Motor neuron (in vitro differentiated cells): ENCODE measurements at regions not wholly inside any gene's neighbourhood (a gene's known extent, or its start where the extent isn't known, plus 50 kb on each side); places are given as distances from the start of the nearest gene placed in this dataset.
A peak's percentile ranks its signal among the peaks of the same experiment; 100 is the strongest.

ENCODE experiments used
- ATAC-seq, 8 experiments: fragments of 200-7000 bp; cut with Tn5 transposase; replicated peaks in 6 of 8; 2 replicates each; pipeline ENCODE4 v1.8.0; 2021; ENCODE audit warnings: mild to moderate bottlenecking in 8 of 8, moderate library complexity in 8 of 8
- H3K27ac ChIP-seq, 2 donors: fragments of 250-450 bp; sonication (Bioruptor Pico); 2 replicates each; pipeline ENCODE4 v1.9.0; 2021; ENCODE audit warnings: antibody characterized with exemption in 2 of 2, mild to moderate bottlenecking in 2 of 2, moderate library complexity in 1 of 2
- H3K4me1 ChIP-seq, 2 donors: fragments of 250-450 bp; sonication (Bioruptor Pico); replicated peaks in 1 of 2; 2 replicates each; pipeline ENCODE4 v1.6.1; 2021; ENCODE audit warnings: antibody characterized with exemption in 2 of 2, mild to moderate bottlenecking in 2 of 2, moderate library complexity in 1 of 2
- H3K4me3 ChIP-seq, 5 donors: fragments of 250-450 bp; sonication (Bioruptor Pico); 2 replicates each; pipeline ENCODE4 v1.9.0; 2021; ENCODE audit warnings: antibody characterized with exemption in 5 of 5, mild to moderate bottlenecking in 5 of 5, moderate library complexity in 4 of 5
- WGBS, 10 experiments: fragments of 450-650 bp; shearing (Covaris generic); methylation state at CpG; one replicate each; pipeline ENCODE4 v1.0.0; 2022; 5-methylcytosine and 5-hydroxymethylcytosine counted together
- in situ Hi-C, 9 experiments: fragments of 400-800 bp; cut with MboI; loops; one replicate each; pipeline ENCODE4 v1.15.0; 2021; ENCODE audit warnings: low sequenced_read_pairs in 9 of 9, low pct_unique_long_range_greater_than_20kb in 2 of 9; ENCODE audit not compliant: unreplicated experiment in 9 of 9

DNA sequence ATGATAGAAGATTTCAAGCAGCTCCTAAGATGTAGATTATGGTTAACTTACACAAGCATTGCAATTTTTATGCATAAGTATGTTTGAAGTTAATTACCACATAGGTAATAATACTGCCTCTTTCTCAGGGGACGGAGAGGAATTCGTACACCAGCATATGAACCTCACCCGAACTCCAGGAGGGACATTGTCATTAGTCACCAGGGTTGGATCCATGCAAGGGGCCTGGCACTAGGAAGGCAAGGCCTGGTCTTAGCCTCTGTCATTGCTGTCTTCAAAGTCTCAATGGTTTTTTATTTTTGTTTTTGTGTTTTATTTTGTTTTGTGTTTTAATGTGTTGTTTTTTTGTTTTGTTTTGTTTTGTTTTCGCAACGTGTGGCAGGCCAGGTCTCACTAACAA, 145.6 kb upstream of the PPP2R2D start:
- in situ Hi-C loops: no loop called here
- no peak for ATAC-seq
- Histone ChIP-seq H3K27ac (no peak overlapping the region), H3K4me3 (no peak overlapping the region), H3K4me1 (peaks cover 53 to 55% of the 10 kb centered on the region in 2 donors)
- 25 to 80% (median 46%) methylated on average over 2 to 5 of the region's 5 CpGs; no CpG with 5 or more reads in 1 of the 10 experiments for WGBS, 10 experiments

DNA sequence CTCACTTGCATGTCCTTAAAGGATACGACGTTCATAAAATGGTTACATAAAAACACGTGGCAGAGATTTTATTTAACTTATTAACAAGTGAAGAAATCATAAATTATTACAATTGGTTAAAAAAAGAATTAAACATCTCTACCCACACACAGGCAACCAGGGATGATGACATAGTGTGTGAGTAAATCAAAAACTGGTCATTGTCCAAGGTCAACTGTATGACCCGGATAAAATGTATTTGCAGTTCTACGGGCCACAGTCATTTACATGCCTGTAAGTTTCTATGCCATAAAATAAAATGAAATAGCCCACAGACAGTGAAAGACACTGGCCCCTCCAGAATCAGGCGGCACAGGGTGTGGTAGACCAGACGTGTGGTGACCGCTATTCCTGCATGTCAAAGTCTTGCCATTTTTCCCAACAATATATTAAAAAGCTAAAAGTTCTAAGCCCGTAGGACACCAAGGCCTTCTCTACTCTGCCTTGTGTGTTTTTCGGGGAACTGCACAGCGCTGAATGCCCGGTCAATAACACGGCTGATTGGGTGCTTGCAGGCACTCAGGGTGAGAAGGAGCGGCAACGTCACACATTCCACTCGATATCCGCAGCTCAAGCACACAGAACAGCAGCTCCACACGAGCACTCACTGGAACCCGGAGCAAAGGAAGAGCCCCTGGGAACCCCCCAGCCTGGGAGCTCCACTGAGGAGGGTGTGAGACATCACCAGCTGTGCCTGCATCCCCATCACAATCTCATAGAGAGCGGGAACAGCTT, 143.3 kb upstream of the PPP2R2D start:
- ATAC-seq: peak in 2 of 8 experiments; percentile 23 to 63
- Histone ChIP-seq H3K4me3 (no peak overlapping the region), H3K27ac (no peak overlapping the region), H3K4me1 (peaks cover 35 to 36% of the 10 kb centered on the region in 2 donors)
- in situ Hi-C loops: no loop called here
- WGBS, 10 experiments: 28 to 97% (median 80%) methylated on average over 1 to 11 of the region's 20 CpGs; no CpG with 5 or more reads in 1 of the 10 experiments

DNA sequence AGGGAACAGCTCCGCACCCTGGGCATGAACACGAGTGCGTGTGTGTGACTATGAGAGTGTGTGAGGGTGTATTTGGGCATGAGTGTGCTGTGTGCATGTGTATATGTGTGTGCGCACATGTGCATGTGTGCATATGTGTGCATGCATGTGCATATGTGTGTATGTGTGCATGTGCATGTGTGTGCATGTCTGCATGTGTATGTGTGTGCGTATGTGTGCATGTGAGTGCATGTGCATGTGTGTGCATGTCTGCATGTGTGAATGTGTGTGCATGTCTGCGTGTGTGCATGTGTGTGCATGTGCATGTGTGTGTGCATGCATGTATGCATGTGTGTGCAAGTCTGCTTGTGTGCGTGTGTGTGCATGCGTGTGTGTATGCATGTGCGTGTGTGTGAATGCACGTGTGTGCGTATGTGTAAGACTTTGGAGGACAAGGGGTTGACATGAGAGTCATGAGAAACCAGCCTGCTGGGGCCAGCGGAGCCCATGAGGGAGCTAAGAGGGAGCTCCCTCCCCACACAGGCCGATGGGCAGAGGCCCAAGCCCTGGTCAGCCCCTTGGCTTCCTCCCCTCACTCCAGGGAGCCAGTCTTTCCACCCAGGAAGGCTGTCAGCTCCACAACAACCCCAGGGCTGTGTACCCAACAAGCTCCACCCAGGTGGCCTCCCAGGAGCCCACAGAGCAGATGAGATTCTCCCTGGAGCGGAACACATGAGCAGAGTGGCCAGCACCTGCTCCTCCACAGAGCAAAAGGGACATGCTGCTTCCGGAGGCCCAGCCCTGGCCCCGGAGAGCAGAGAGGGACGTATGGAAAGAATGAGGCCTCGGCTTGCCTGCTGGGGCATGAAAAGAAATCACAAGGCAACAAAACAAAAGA, 142.5 kb upstream of the PPP2R2D start:
- in situ Hi-C loops: no loop called here

GRCh38 chr10:131758939-131759301, 141.9 kb upstream of the PPP2R2D start:
- peak in 5 of 8 experiments; percentile 52 to 62 (median 56) for ATAC-seq
- in situ Hi-C loops: no loop called here
- WGBS, 10 experiments: 100% methylated on average over 1 of the region's 9 CpGs; no CpG with 5 or more reads in 9 of the 10 experiments
- Histone ChIP-seq H3K27ac (peak overlapping the region; percentile 48 to 62), H3K4me3 (no peak overlapping the region), H3K4me1 (peaks cover 39 to 51% of the 10 kb centered on the region in 2 donors)

More for the DNA sequence above, 142.5 kb upstream of the PPP2R2D start:
- no peak overlapping the region for H3K4me3 ChIP-seq
- H3K4me1 ChIP-seq: peaks cover 36 to 44% of the 10 kb centered on the region in 2 donors
- 0 to 100% (median 66%) methylated on average over 1 to 7 of the region's 18 CpGs; no CpG with 5 or more reads in 2 of the 10 experiments for WGBS, 10 experiments
- H3K27ac ChIP-seq: peak overlapping the region; percentile 48 to 62
- peak in 5 of 8 experiments; percentile 89 to 94 (median 94) for ATAC-seq

GRCh38 chr10:131759347-131759746, 141.5 kb upstream of the PPP2R2D start:
- no peak for ATAC-seq
- in situ Hi-C loops: no loop called here
- 87 to 100% (median 98%) methylated on average over 1 to 5 of the region's 15 CpGs; no CpG with 5 or more reads in 4 of the 10 experiments for WGBS, 10 experiments

GRCh38 chr10:131760416-131761166, 140.2 kb upstream of the PPP2R2D start:
- in situ Hi-C loops: no loop called here
- Histone ChIP-seq H3K4me1 (peaks cover 39 to 54% of the 10 kb centered on the region in 2 donors), H3K4me3 (no peak overlapping the region), H3K27ac (no peak overlapping the region)
- no peak for ATAC-seq
- 25 to 100% (median 55%) methylated on average over 1 to 9 of the region's 10 CpGs for WGBS, 10 experiments

More at GRCh38 chr10:131759347-131759746, 141.5 kb upstream of the PPP2R2D start:
- Histone ChIP-seq H3K4me3 (no peak overlapping the region), H3K27ac (peak overlapping the region in 1 of 2 donors; percentile 62), H3K4me1 (peaks cover 39 to 54% of the 10 kb centered on the region in 2 donors)

DNA sequence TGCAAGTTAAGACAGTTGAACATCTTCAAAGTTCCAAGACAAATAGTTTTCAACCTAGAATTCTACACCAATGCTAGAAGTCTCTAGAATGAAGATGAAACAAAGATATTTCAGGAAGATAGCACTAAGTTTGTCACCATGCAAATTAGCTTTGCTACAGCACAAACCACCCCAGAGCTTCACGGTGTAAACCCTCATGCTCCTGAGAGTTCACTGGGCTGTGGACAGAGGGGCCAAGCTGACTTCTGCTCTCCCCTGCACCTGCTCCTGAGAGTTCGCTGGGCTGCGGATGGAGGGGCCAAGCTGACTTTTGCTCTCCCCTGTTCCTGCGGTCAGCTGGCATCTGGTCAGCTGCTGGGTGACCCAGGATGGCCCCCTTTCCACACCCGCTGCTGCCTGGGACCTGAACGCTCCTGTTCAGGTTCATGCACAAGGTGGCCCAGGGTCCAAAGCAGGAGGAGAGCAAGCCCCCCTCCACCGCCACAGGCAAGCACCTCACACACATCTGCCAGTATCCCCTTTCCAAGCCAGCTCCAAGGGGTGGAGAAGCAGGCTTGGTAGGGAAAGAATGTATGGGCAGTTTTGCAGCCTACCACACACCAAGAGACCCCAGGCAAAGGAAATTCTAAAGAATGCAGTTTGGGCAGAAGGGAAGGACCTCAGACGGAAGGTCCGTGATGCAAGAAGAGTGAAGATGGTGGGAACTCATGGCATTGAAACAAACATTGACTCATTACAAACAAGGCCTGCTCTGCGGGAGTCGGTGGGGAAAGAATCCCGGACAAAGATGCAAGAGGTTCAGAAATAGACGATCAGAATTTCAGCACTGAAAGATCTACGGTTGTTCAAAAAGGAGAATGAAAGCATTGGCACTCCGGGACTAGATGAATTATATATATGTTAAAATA, 137.8 kb upstream of the PPP2R2D start:
- WGBS, 10 experiments: 13 to 91% (median 76%) methylated on average over 4 to 9 of the region's 15 CpGs
- no peak overlapping the region for H3K4me3 ChIP-seq
- no peak overlapping the region for H3K27ac ChIP-seq
- no peak for ATAC-seq
- in situ Hi-C loops: no loop called here
- H3K4me1 ChIP-seq: peaks cover 18 to 30% of the 10 kb centered on the region in 2 donors

DNA sequence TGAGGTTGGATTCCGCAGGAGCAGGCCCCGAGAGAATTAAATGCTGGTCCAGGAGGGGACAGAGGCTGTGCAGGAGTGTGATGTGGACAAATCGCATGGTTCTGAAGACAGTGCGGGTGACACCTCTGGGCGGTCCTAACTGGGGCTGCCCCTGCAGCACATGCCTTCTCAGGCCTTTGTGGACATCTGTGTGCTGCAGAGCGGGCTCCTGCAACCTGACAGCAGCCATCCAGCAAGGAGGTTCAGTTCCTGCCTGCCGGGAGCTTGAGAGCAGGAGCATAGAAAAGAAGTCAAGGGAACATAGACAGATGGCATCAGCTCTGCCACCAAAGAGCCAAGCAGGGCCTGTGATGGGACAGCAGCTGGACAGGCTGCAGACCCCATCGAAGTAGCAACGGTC, 135.9 kb upstream of the PPP2R2D start:
- WGBS, 10 experiments: 13 to 87% (median 60%) methylated on average over 1 to 8 of the region's 9 CpGs; no CpG with 5 or more reads in 2 of the 10 experiments
- no peak overlapping the region for H3K4me3 ChIP-seq
- in situ Hi-C loops: no loop called here

DNA sequence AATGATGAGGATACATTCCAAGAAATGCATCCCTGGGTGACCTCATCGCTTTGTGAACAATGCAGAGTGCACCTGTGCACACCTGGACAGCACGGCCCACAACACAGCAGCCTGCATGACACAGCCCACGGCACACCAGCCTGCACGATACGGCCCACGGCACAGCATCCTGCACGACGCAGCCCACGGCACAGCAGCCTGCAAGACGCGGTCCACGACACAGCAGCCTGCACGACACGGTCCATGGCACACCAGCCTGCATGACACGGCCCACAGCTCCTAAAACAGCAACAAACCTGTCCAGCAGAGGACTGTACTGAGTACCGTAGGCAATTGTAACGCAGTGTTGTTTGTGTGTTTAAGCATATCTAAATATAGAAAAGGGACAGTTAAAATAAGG, 134.7 kb upstream of the PPP2R2D start:
- no peak overlapping the region for H3K4me3 ChIP-seq
- H3K4me1 ChIP-seq: peaks cover 14 to 25% of the 10 kb centered on the region in 2 donors
- in situ Hi-C loops: no loop called here
- H3K27ac ChIP-seq: no peak overlapping the region
- WGBS, 10 experiments: 14 to 98% (median 73%) methylated on average over 1 to 12 of the region's 17 CpGs; no CpG with 5 or more reads in 3 of the 10 experiments
- no peak for ATAC-seq

More for the DNA sequence above, 135.9 kb upstream of the PPP2R2D start:
- H3K27ac ChIP-seq: no peak overlapping the region
- ATAC-seq: no peak
- peaks cover 13 to 19% of the 10 kb centered on the region in 2 donors for H3K4me1 ChIP-seq

DNA sequence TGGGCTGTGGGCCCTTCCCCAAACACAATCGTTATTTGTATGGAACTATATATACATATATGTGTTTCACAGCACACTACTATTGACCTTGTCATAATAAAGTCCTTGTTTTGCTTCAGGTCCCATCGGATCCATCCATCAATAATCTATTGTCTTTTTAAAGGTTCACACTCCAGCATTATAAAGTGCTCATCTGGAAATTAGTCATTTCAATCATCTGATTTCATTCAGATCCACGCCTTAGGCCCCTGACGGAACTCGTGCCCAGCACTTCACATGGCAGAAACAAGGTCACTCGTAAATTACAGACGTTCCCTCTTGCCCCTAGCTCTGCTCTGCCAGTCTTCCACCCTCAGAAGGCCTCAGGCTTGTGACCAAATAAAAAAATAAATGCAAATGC, 133.1 kb upstream of the PPP2R2D start:
- peaks cover 18 to 25% of the 10 kb centered on the region in 2 donors for H3K4me1 ChIP-seq
- H3K4me3 ChIP-seq: no peak overlapping the region
- in situ Hi-C loops: no loop called here
- no peak for ATAC-seq
- WGBS, 10 experiments: 0 to 95% (median 78%) methylated on average over 1 to 7 of the region's 7 CpGs; no CpG with 5 or more reads in 1 of the 10 experiments
- H3K27ac ChIP-seq: no peak overlapping the region

DNA sequence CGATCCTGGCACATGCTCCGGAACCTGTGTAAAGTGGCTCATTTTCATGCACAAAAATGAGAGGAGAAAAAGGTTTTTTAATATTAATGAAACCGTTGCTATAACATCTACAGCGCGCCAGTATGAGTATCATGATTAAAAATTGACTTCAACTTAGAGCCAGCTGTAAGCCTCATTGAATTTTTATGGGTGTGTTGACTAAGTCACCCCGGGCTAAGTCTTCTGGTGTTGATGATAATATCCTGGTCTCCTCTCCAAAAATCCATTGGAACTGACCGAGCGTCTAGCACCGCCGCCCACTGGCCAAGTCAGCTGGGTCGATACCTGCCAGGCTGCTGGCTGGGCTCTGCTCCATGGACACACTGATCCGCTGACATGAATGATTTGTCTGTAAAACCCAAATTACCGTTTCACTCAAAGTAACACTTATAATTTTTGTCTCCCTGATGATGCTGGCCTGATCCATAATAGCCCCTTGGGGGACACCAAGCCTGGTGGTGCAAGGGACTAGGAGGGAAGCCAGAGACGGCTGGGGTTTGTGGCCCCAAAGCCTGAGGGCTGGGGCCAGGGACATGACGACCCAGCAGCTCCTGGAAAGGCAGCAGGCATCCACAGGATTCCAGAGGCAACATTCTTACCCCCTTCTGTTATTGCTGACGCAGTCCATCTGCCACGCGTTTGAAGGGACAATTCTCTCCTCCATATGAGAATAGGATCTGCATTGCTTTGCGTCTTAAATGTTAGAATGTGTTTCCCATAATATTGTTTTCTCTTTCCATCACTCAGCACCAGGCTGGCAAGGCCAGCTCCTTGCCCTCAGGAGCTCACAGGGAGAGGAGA, 131.0 kb upstream of the PPP2R2D start:
- no peak overlapping the region for H3K27ac ChIP-seq
- in situ Hi-C loops: no loop called here
- H3K4me3 ChIP-seq: no peak overlapping the region
- WGBS, 10 experiments: 25 to 94% (median 85%) methylated on average over 2 to 11 of the region's 19 CpGs; no CpG with 5 or more reads in 1 of the 10 experiments
- peak in 1 of 8 experiments; percentile 71 for ATAC-seq
- H3K4me1 ChIP-seq: peaks cover 30 to 34% of the 10 kb centered on the region in 2 donors
